ENCODE measurements at regions not wholly inside any gene's neighbourhood (a gene's known extent, or its start where the extent isn't known, plus 50 kb on each side); places are given as distances from the start of the nearest gene placed in this dataset.

- TF ChIP-seq POLR2AphosphoS5 (IDR thresholded peaks at IDR 0.05): no peak
- no peak for TF ChIP-seq CTCF (IDR thresholded peaks at IDR 0.05)
- TF ChIP-seq POLR2A (IDR thresholded peaks at IDR 0.05): no peak
- H3K9me3 ChIP-seq: no peaks in the 10 kb centered on the region
- H3K4me1 ChIP-seq (replicated peaks): no peaks in the 10 kb centered on the region
- no peaks in the 10 kb centered on the region for H3K36me3 ChIP-seq
- intact Hi-C loops (cut with DNase I): no loop called here
- DNase-seq (ENCODE audit: low spot score): no peak
- WGBS: 90% methylated on average over 6 of the region's 6 CpGs
- H3K4me3 ChIP-seq: no peak overlapping the region
- no peak overlapping the region for H3K27ac ChIP-seq
- H3K27me3 ChIP-seq (replicated peaks; ENCODE audit: insufficient read depth): no peaks in the 10 kb centered on the region
Measured at GRCh38 chr13:40337651-40338050, 328.8 kb downstream of the FOXO1 start.

GRCh38 chr13:40338217-40338616 lies 328.2 kb downstream of the FOXO1 start:
- H3K4me3 ChIP-seq: no peak overlapping the region
- no peak overlapping the region for H3K27ac ChIP-seq
- H3K27me3 ChIP-seq (replicated peaks; ENCODE audit: insufficient read depth): no peaks in the 10 kb centered on the region
- 86% methylated on average over 5 of the region's 5 CpGs for WGBS
- no peaks in the 10 kb centered on the region for H3K9me3 ChIP-seq
- H3K4me1 ChIP-seq (replicated peaks): no peaks in the 10 kb centered on the region
- intact Hi-C loops (cut with DNase I): no loop called here
- TF ChIP-seq POLR2AphosphoS5 (IDR thresholded peaks at IDR 0.05) (no peak), POLR2A (IDR thresholded peaks at IDR 0.05) (no peak), CTCF (IDR thresholded peaks at IDR 0.05) (no peak)
- DNase-seq (ENCODE audit: low spot score): no peak
- no peaks in the 10 kb centered on the region for H3K36me3 ChIP-seq

- no peak for DNase-seq (ENCODE audit: low spot score)
- H3K4me1 ChIP-seq (replicated peaks): no peaks in the 10 kb centered on the region
- intact Hi-C loops (cut with DNase I): no loop called here
- WGBS: 59% methylated on average over 6 of the region's 6 CpGs
- H3K27me3 ChIP-seq (replicated peaks; ENCODE audit: insufficient read depth): no peaks in the 10 kb centered on the region
- no peaks in the 10 kb centered on the region for H3K9me3 ChIP-seq
- TF ChIP-seq POLR2AphosphoS5 (IDR thresholded peaks at IDR 0.05) (no peak), CTCF (IDR thresholded peaks at IDR 0.05) (no peak), POLR2A (IDR thresholded peaks at IDR 0.05) (no peak)
- no peak overlapping the region for H3K4me3 ChIP-seq
- no peak overlapping the region for H3K27ac ChIP-seq
- H3K36me3 ChIP-seq: no peaks in the 10 kb centered on the region
Measured at GRCh38 chr13:40340368-40341095, 325.9 kb downstream of the FOXO1 start.

- 15% methylated on average over 1 of the region's 1 CpG for WGBS
- TF ChIP-seq CTCF (IDR thresholded peaks at IDR 0.05) (no peak), POLR2AphosphoS5 (IDR thresholded peaks at IDR 0.05) (no peak), POLR2A (IDR thresholded peaks at IDR 0.05) (no peak)
- Histone ChIP-seq H3K9me3 (no peaks in the 10 kb centered on the region), H3K4me1 (replicated peaks) (no peaks in the 10 kb centered on the region), H3K27ac (no peak overlapping the region), H3K27me3 (replicated peaks; ENCODE audit: insufficient read depth) (no peaks in the 10 kb centered on the region), H3K4me3 (no peak overlapping the region), H3K36me3 (no peaks in the 10 kb centered on the region)
- DNase-seq (ENCODE audit: low spot score): no peak
- intact Hi-C loops (cut with DNase I): no loop called here
Measured at GRCh38 chr13:40341096-40341471, 325.4 kb downstream of the FOXO1 start.

GRCh38 chr13:40341501-40341900 lies 324.9 kb downstream of the FOXO1 start:
- 81% methylated on average over 3 of the region's 3 CpGs for WGBS
- no peaks in the 10 kb centered on the region for H3K9me3 ChIP-seq
- DNase-seq (ENCODE audit: low spot score): no peak
- no peak overlapping the region for H3K4me3 ChIP-seq
- no peaks in the 10 kb centered on the region for H3K36me3 ChIP-seq
- TF ChIP-seq POLR2A (IDR thresholded peaks at IDR 0.05) (no peak), POLR2AphosphoS5 (IDR thresholded peaks at IDR 0.05) (no peak), CTCF (IDR thresholded peaks at IDR 0.05) (no peak)
- no peaks in the 10 kb centered on the region for H3K4me1 ChIP-seq (replicated peaks)
- H3K27ac ChIP-seq: no peak overlapping the region
- H3K27me3 ChIP-seq (replicated peaks; ENCODE audit: insufficient read depth): no peaks in the 10 kb centered on the region
- intact Hi-C loops (cut with DNase I): no loop called here
